Transverse colon (tissue), 4 donors: ENCODE measurements at regions not wholly inside any gene's neighbourhood (a gene's known extent, or its start where the extent isn't known, plus 50 kb on each side); places are given as distances from the start of the nearest gene placed in this dataset.

Experiments used
- DNase-seq: peaks from one replicate; pipeline ENCODE4 v3.0.0-alpha.2; 2019
- H3K27ac ChIP-seq, 4 donors: fragments of 200-600 bp; sonication (generic); 2 replicates each; pipeline ENCODE4 v1.5.1; 2016 to 2018; ENCODE audit warnings: inconsistent platforms in 4 of 4
- H3K27me3 ChIP-seq: fragments of 200-600 bp; sonication (generic); 2 replicates; pipeline ENCODE4 v1.5.1; 2017; ENCODE audit warnings: inconsistent platforms
- H3K36me3 ChIP-seq, 4 donors: fragments of 200-600 bp; sonication (generic); 2 replicates each; pipeline ENCODE4 v1.5.1; 2017 to 2019; ENCODE audit warnings: inconsistent platforms in 4 of 4
- H3K4me1 ChIP-seq, 4 donors: fragments of 200-600 bp; sonication (generic); 2 replicates each; pipeline ENCODE4 v1.5.1; 2017 to 2020; ENCODE audit warnings: inconsistent platforms in 4 of 4
- H3K4me3 ChIP-seq, 4 donors: fragments of 200-600 bp; sonication (generic); 1 replicate in 1 of 4; 2 replicates in 3 of 4; pipeline versions ENCODE4 v1.5.1 to v1.6.1; 2017 to 2019; ENCODE audit warnings: inconsistent platforms in 4 of 4
- H3K9me3 ChIP-seq, 2 donors: fragments of 200-600 bp; sonication (generic); 2 replicates each; pipeline ENCODE4 v1.5.1; 2017 to 2019; ENCODE audit warnings: inconsistent platforms in 2 of 2
- EP300 ChIP-seq: sonication (generic); formaldehyde crosslinking; IDR thresholded peaks from one replicate; pipeline ENCODE4 v1.6.1; 2017; ENCODE audit warnings: antibody characterized with exemption, low read depth
- POLR2A ChIP-seq: fragments of 450-650 bp; IDR thresholded peaks from one replicate; pipeline ENCODE4 v1.6.1; 2016; ENCODE audit warnings: antibody characterized with exemption, mild to moderate bottlenecking, moderate library complexity
- POLR2AphosphoS5 ChIP-seq, 3 donors: sonication (generic); formaldehyde crosslinking; IDR thresholded peaks; one replicate each; pipeline ENCODE4 v1.6.1; 2016; ENCODE audit warnings: antibody characterized with exemption in 3 of 3
- WGBS, 2 donors: methylation state at CpG; one replicate each; pipeline ENCODE4 v1.1.5; 2018; ENCODE audit warnings: low coverage in 1 of 2; 5-methylcytosine and 5-hydroxymethylcytosine counted together
- in situ Hi-C, 4 donors: fragments of 200-750 bp; cut with MboI; loops; one replicate each; pipeline versions ENCODE4 v1.15.0 to v1.15.1; 2017; ENCODE audit warnings: low sequenced_read_pairs in 3 of 4, low pct_ligation_motif_present in 1 of 4, low pct_unique_long_range_greater_than_20kb in 1 of 4
- intact Hi-C: fragments of 100-400 bp; cut with DNase I; formaldehyde crosslinking; loops from one replicate; pipeline ENCODE4 v1.15.1; 2023; ENCODE audit warnings: low total_unique reads
- TF ChIP-seq, protein P1 (sequence below), 5 experiments: fragments of 200-600 bp in 3 of 5; fragments of 450-650 bp in 2 of 5; sonication (generic) in 3 of 5; IDR thresholded peaks; 1 replicate in 2 of 5; 2 replicates in 3 of 5; pipeline ENCODE4 v1.5.1; 2016 to 2017; ENCODE audit warnings: antibody characterized with exemption in 5 of 5, inconsistent platforms in 3 of 5, mild to moderate bottlenecking in 2 of 5, moderate library complexity in 1 of 5

DNA sequence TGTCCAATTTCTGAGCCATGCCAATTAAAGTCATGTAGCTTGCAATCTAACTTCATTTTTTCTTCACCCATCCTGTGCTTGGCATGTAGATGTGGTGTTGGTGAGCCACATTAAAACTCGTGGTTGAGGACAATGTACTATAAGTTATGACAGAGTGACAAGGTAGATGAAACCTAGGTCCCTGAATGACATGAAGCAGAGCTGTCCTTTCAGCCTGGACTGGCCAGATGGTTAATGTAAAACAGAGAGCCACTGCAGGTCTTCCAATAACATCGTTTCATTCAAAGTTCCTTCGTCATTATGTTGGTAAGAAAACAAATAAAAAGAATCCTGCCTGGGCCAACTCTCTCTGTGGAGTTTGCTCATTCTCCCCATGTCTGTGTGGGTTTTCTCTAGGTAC is 856.5 kb upstream of the SEMA6A start:
- Histone ChIP-seq H3K36me3 (no peaks in the 10 kb centered on the region), H3K9me3 (no peaks in the 10 kb centered on the region), H3K4me1 (peaks cover 0 to 13% (median 0%) of the 10 kb centered on the region in 4 donors), H3K27me3 (no peaks in the 10 kb centered on the region), H3K27ac (peak overlapping the region in 1 of 4 donors; percentile 1), H3K4me3 (no peak overlapping the region)
- DNase-seq, result no peak
- intact Hi-C loops (no loop called here), in situ Hi-C loops (no loop called here)
- peak; percentile 47 to 78 (median 65) for TF ChIP-seq POLR2AphosphoS5 (IDR thresholded peaks at IDR 0.05)
- TF ChIP-seq POLR2A, result no peak
- TF ChIP-seq, protein P1, sequence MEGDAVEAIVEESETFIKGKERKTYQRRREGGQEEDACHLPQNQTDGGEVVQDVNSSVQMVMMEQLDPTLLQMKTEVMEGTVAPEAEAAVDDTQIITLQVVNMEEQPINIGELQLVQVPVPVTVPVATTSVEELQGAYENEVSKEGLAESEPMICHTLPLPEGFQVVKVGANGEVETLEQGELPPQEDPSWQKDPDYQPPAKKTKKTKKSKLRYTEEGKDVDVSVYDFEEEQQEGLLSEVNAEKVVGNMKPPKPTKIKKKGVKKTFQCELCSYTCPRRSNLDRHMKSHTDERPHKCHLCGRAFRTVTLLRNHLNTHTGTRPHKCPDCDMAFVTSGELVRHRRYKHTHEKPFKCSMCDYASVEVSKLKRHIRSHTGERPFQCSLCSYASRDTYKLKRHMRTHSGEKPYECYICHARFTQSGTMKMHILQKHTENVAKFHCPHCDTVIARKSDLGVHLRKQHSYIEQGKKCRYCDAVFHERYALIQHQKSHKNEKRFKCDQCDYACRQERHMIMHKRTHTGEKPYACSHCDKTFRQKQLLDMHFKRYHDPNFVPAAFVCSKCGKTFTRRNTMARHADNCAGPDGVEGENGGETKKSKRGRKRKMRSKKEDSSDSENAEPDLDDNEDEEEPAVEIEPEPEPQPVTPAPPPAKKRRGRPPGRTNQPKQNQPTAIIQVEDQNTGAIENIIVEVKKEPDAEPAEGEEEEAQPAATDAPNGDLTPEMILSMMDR (IDR thresholded peaks at IDR 0.05), result no peak
- TF ChIP-seq EP300, result no peak
- 43% methylated on average over 3 of the region's 3 CpGs; no CpG with 5 or more reads in 1 of the 2 donors for WGBS, 2 donors

DNA sequence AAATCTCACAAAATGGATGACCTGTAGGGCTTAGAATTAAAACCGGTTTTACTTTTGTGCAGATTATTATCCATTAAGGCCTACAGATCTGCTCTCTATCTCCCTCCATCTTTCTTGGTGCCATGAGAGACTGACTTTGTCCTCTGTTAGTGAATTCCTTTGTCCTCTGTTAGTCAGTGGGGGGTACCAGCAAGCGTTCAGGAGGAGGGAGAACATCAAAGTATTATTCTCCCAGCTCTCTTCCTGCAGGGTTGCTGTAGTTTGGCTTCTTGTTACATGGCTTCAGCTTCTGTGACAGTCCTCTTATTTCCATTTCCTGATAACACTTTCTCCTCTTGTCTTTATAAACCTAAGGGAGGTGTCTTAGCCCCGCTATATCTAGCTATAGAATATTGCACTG is 850.5 kb upstream of the SEMA6A start:
- Histone ChIP-seq H3K9me3 (peaks cover 0 to 8% of the 10 kb centered on the region in 2 donors), H3K27ac (no peak overlapping the region), H3K4me1 (peaks cover 0 to 2% (median 0%) of the 10 kb centered on the region in 4 donors), H3K4me3 (no peak overlapping the region), H3K27me3 (no peaks in the 10 kb centered on the region), H3K36me3 (no peaks in the 10 kb centered on the region)
- 78 to 88% methylated on average over 3 of the region's 3 CpGs for WGBS, 2 donors
- intact Hi-C loops, result no loop called here
- no peak for DNase-seq
- TF ChIP-seq EP300 (no peak), POLR2AphosphoS5 (IDR thresholded peaks at IDR 0.05) (no peak), POLR2A (no peak)
- TF ChIP-seq, protein P1 (IDR thresholded peaks at IDR 0.05), result no peak
- in situ Hi-C loops, result no loop called here

DNA sequence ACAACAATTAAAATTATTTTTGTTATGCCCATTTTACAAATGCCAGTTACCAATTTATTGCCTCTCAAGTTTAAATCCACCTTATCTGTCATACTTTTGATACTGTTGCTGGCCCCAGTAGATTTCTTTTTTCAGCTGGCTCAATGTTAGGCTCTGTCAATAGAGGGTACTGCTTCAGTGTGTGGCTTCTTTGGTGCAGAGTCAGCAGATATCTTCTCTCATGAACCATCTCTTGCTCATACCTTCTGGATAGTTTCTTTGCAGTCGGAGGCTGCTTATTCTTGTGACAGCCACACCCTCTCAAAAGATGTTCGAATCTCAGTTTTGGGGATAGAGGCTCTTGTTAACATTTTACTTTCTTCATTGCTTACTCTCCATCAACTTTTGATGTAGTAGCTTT is 849.9 kb upstream of the SEMA6A start:
- H3K27me3 ChIP-seq, result no peaks in the 10 kb centered on the region
- H3K4me3 ChIP-seq, result no peak overlapping the region
- intact Hi-C loops, result no loop called here
- DNase-seq, result no peak
- 82 to 86% methylated on average over 2 of the region's 2 CpGs for WGBS, 2 donors
- TF ChIP-seq POLR2A, result no peak
- no peak for TF ChIP-seq EP300
- TF ChIP-seq, protein P1 (IDR thresholded peaks at IDR 0.05), result no peak
- no peak for TF ChIP-seq POLR2AphosphoS5 (IDR thresholded peaks at IDR 0.05)
- no peak overlapping the region for H3K27ac ChIP-seq
- H3K36me3 ChIP-seq, result no peaks in the 10 kb centered on the region
- in situ Hi-C loops, result no loop called here
- H3K4me1 ChIP-seq, result no peaks in the 10 kb centered on the region
- peaks cover 0 to 8% of the 10 kb centered on the region in 2 donors for H3K9me3 ChIP-seq

DNA sequence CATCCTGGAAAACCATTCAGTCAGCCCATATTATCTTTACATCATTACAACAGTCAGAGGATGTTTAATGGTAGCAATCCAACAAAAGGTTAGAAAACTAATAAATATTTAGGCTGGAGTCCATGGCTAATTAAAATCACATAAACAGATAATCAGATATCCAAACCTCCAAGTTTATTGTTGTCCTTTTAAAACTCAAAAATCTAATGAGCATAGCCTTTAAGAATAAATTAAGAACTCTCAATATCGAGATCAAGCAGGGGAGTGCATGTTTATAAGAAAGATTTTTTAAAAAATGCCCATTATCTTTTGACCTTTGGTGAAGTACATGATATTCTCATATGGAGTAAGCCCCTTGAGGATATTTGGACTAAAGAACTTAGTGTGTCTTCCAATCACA is 842.9 kb upstream of the SEMA6A start:
- H3K27ac ChIP-seq, result no peak overlapping the region
- TF ChIP-seq, protein P1 (IDR thresholded peaks at IDR 0.05), result no peak
- TF ChIP-seq EP300 (no peak), POLR2A (no peak), POLR2AphosphoS5 (IDR thresholded peaks at IDR 0.05) (no peak)
- H3K4me1 ChIP-seq, result no peaks in the 10 kb centered on the region
- no peaks in the 10 kb centered on the region for H3K27me3 ChIP-seq
- no peak for DNase-seq
- WGBS, 2 donors, result 59 to 79% methylated on average over 1 of the region's 1 CpG
- no peaks in the 10 kb centered on the region for H3K36me3 ChIP-seq
- peaks cover 0 to 8% of the 10 kb centered on the region in 2 donors for H3K9me3 ChIP-seq
- in situ Hi-C loops, result no loop called here
- H3K4me3 ChIP-seq, result no peak overlapping the region
- intact Hi-C loops, result no loop called here
